ENCODE measurements at regions not wholly inside any gene's neighbourhood (a gene's known extent, or its start where the extent isn't known, plus 50 kb on each side); places are given as distances from the start of the nearest gene placed in this dataset.

DNA sequence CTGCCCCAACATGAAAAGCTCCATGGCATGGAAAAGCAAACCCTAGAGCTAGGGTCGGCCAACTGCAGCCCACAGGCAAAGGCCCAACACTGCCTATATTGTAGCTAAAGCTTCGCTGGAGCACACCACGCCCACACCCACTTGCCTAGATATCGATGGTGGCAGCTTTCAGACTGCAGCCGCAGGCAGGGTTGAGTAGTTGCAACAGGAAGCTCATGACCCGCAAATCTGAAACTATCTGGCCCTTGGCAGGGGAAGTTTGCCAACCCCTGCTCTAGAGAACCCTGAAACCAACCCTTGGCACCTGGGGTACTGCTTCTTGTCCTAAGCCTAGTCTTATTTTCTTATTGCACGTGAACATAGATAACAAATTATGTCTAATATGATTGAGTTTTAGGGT, 250.0 kb downstream of the SOX11 start:
- TF ChIP-seq, protein P1, sequence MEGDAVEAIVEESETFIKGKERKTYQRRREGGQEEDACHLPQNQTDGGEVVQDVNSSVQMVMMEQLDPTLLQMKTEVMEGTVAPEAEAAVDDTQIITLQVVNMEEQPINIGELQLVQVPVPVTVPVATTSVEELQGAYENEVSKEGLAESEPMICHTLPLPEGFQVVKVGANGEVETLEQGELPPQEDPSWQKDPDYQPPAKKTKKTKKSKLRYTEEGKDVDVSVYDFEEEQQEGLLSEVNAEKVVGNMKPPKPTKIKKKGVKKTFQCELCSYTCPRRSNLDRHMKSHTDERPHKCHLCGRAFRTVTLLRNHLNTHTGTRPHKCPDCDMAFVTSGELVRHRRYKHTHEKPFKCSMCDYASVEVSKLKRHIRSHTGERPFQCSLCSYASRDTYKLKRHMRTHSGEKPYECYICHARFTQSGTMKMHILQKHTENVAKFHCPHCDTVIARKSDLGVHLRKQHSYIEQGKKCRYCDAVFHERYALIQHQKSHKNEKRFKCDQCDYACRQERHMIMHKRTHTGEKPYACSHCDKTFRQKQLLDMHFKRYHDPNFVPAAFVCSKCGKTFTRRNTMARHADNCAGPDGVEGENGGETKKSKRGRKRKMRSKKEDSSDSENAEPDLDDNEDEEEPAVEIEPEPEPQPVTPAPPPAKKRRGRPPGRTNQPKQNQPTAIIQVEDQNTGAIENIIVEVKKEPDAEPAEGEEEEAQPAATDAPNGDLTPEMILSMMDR (IDR thresholded peaks at IDR 0.05; ENCODE audit: low read depth, low read length): no peak
- DNase-seq (ENCODE audit: low read depth in 2 of 2): no peak
- no peak overlapping the region for H3K4me3 ChIP-seq (replicated peaks in 1 of 2; ENCODE audit: low read depth in 2 of 2, low read length in 2 of 2)

DNA sequence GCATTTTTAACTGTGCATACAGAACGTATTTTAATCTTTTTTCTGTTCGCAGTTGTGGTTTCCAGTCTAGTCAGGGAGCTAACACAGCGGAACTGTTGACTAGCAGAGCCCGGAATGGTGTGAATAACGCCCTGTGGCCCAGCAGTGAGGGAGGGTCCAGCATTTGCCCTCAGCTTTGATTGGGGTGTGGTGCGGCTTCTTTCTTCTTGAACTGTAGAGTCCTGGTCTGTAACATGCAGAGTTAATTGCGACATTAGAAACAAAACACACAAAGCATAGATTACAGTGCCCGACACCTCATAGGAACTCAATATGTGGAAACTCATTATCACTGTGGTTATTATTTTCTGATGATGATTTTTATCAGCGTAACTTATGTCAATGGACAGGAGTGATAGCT, 253.6 kb downstream of the SOX11 start:
- no peak for DNase-seq (ENCODE audit: low read depth in 2 of 2)
- TF ChIP-seq, protein P1 (IDR thresholded peaks at IDR 0.05; ENCODE audit: low read depth, low read length): no peak
- no peak overlapping the region for H3K4me3 ChIP-seq (replicated peaks in 1 of 2; ENCODE audit: low read depth in 2 of 2, low read length in 2 of 2)

DNA sequence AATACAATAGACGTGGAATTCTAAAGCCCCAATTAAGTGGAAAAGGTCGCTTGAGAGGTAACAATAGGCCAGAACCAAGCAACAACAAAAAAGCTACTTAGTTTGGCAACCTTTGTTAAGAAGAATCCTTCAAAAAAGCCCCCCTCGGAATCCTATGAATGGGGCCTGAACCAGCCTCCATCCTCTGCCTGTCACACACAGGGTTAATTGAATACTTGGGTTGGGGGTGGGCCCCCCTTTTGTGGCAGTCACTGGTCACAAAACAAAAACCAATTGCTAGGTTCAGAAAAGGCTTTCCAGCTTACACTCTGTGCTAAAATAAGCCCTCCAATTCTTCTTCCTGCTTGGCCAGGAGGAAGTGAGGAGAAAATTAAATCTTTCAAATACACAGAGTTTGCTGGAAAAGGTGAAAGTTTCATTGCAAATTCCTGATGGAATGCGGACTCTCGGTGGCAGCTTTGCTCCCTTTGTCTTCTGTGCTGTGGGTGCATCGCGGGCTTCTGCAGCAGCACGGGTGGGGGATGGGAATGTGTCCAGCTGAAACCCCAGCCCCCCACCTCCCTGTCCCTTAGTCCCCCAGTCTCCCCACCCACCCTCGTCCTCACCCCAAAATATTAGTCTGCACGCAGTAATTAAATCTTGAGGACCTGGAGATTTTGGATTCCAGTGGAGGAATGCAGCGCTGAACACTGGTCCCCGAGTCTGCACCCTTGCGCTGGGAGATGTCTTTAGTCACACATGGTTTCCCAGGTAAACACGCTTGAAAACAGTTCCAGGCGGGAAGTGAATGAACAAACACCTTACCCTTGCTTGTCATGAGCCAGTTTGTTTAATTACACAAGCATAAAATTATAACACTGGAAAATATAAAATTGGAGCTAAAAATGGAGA, 254.3 kb downstream of the SOX11 start:
- TF ChIP-seq, protein P1 (IDR thresholded peaks at IDR 0.05; ENCODE audit: low read depth, low read length): no peak
- no peak for DNase-seq (ENCODE audit: low read depth in 2 of 2)
- no peak overlapping the region for H3K4me3 ChIP-seq (replicated peaks in 1 of 2; ENCODE audit: low read depth in 2 of 2, low read length in 2 of 2)

DNA sequence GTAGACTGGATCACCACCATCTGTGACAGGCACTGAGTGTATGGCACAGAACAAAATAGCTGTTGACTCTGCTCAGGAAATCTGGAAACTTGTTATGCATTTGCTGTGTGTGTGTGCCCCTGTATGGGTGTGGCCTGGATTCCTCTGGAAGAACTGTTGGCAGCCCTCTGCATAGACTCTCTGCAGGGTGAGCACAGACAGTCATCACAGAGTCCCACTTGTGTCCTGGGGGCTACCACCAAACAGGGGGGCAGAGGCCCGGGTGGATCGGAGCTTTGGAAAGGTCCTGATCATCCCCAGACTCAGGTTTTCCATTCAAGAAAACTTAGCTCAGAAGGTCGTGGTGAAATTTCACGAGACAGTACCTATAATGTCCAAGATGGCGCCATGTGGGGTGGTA, 258.6 kb downstream of the SOX11 start:
- DNase-seq (ENCODE audit: low read depth in 2 of 2): no peak
- TF ChIP-seq, protein P1 (IDR thresholded peaks at IDR 0.05; ENCODE audit: low read depth, low read length): no peak
- H3K4me3 ChIP-seq (replicated peaks in 1 of 2; ENCODE audit: low read depth in 2 of 2, low read length in 2 of 2): no peak overlapping the region

DNA sequence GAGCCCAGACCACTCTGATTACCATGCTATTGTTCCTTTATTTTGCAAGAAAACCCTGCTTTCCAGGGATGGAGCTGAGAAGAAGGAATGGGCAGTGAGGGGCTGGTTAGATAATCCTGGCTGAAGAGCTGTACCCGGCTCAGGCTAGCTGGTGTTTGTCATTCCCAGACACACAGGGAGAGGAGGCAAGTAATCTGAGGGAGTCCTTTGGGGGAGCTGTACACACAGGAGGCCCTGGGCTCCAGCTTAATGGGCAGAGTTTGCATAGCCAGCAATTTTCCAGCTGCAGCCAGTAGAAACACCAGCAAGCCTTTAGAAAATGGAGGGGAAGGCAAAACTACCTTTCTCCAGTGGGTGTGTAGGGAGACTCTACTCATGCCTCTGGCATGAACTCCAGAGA, 259.3 kb downstream of the SOX11 start:
- TF ChIP-seq, protein P1 (IDR thresholded peaks at IDR 0.05; ENCODE audit: low read depth, low read length): no peak
- no peak for DNase-seq (ENCODE audit: low read depth in 2 of 2)
- H3K4me3 ChIP-seq (replicated peaks in 1 of 2; ENCODE audit: low read depth in 2 of 2, low read length in 2 of 2): no peak overlapping the region

DNA sequence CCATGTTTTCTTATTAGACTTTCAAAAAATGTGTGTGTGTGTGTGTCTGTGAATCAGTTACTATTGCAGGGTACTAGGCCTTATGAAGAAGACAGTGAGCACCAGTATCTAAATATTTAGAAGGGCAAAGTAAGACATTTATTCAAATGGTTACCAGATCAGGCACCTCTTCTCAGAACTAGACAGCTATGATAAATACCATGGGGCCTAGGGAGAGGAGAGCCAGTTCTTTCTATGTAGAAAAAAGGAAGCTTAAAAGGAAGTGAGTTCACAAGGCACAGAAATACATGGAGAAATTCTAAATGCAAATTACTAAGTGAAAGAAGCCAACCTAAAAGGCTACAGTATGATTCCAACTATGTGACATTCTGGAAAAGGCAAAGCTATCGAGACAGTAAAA, 261.3 kb downstream of the SOX11 start:
- TF ChIP-seq, protein P1 (IDR thresholded peaks at IDR 0.05; ENCODE audit: low read depth, low read length): no peak
- no peak overlapping the region for H3K4me3 ChIP-seq (replicated peaks in 1 of 2; ENCODE audit: low read depth in 2 of 2, low read length in 2 of 2)
- no peak for DNase-seq (ENCODE audit: low read depth in 2 of 2)

Data from cardiac fibroblast (primary cell).